Hepatocyte (in vitro differentiated cells): ENCODE measurements at regions not wholly inside any gene's neighbourhood (a gene's known extent, or its start where the extent isn't known, plus 50 kb on each side); places are given as distances from the start of the nearest gene placed in this dataset.

ENCODE experiments used
- EZH2 ChIP-seq: fragments of 200-600 bp; sonication (generic); IDR thresholded peaks from 2 replicates; pipeline ENCODE4 v1.6.1; 2016; ENCODE audit warnings: antibody characterized with exemption, mild to moderate bottlenecking, borderline replicate concordance
- EZH2phosphoT487 ChIP-seq: fragments of 200-600 bp; sonication (generic); IDR thresholded peaks from one replicate; pipeline ENCODE4 v1.6.1; 2018; ENCODE audit warnings: antibody characterized with exemption, mild to moderate bottlenecking, low read depth, moderate library complexity; ENCODE audit not compliant: unreplicated experiment, severe bottlenecking
- TF ChIP-seq, protein P1 (sequence below): fragments of 200-600 bp; sonication (generic); IDR thresholded peaks from 2 replicates; pipeline ENCODE4 v1.5.1; 2016; ENCODE audit warnings: antibody characterized with exemption, mild to moderate bottlenecking; ENCODE audit not compliant: poor library complexity

DNA sequence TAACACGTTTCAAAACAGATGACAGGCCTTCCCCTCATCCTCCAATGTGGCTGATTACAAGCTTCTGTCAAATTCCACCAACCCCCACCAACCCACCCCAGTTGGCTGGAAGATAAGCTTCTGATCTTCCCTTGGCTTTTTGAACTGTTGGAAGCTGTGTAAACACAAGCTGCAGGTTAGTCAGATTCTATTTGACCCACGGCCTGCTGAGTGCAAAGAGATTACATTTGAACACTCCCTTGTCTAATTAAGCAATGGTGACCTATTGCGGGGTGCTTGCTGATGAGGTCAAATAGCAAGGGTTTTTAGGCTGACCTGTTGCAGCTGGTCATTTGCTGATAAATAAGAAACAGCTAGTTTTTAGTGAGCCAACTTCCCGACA lies 379.7 kb downstream of the BMP2 start:
- TF ChIP-seq EZH2 = no peak
- TF ChIP-seq, protein P1, sequence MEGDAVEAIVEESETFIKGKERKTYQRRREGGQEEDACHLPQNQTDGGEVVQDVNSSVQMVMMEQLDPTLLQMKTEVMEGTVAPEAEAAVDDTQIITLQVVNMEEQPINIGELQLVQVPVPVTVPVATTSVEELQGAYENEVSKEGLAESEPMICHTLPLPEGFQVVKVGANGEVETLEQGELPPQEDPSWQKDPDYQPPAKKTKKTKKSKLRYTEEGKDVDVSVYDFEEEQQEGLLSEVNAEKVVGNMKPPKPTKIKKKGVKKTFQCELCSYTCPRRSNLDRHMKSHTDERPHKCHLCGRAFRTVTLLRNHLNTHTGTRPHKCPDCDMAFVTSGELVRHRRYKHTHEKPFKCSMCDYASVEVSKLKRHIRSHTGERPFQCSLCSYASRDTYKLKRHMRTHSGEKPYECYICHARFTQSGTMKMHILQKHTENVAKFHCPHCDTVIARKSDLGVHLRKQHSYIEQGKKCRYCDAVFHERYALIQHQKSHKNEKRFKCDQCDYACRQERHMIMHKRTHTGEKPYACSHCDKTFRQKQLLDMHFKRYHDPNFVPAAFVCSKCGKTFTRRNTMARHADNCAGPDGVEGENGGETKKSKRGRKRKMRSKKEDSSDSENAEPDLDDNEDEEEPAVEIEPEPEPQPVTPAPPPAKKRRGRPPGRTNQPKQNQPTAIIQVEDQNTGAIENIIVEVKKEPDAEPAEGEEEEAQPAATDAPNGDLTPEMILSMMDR = no peak
- TF ChIP-seq EZH2phosphoT487 = no peak
